ENCODE measurements at regions not wholly inside any gene's neighbourhood (a gene's known extent, or its start where the extent isn't known, plus 50 kb on each side); places are given as distances from the start of the nearest gene placed in this dataset.
A peak's percentile ranks its signal among the peaks of the same experiment; 100 is the strongest.

GRCh38 chr5:155919725-155920124 is 407.2 kb upstream of the SGCD start:
- DNase-seq (ENCODE audit: low read depth in 2 of 2): no peak

- no peak for DNase-seq (ENCODE audit: low read depth in 2 of 2)
Observed at GRCh38 chr5:155921621-155922020, 405.3 kb upstream of the SGCD start.

GRCh38 chr5:155923784-155924183 is 403.2 kb upstream of the SGCD start:
- DNase-seq (ENCODE audit: low read depth in 2 of 2): no peak

DNA sequence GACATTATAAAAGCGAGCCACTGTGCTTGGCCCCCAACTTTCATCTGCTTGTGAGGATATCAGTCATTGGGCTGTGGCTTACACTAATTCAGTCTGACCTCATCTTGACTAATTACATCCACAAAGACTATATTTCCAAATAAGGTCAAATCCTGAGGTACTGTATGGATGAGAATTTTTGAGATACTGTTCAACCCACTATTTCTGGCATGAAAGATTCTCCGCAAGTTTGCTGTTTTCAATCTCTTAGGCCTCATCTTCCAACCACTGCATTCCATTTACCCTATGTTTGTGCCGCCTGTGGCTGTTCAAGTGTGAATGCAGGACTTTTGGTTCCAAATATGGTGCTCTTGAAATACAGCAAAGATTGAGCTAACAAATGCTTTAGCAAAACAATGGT is 400.9 kb upstream of the SGCD start:
- no peak for DNase-seq (ENCODE audit: low read depth in 2 of 2)

GRCh38 chr5:155926766-155927165 is 400.2 kb upstream of the SGCD start:
- DNase-seq (ENCODE audit: low read depth in 2 of 2): no peak

GRCh38 chr5:155929112-155929511 is 397.9 kb upstream of the SGCD start:
- DNase-seq (ENCODE audit: low read depth in 2 of 2): no peak

- no peak for DNase-seq (ENCODE audit: low read depth in 2 of 2)
Observed at GRCh38 chr5:155934964-155935363, 392.0 kb upstream of the SGCD start.

GRCh38 chr5:155935723-155936122 is 391.2 kb upstream of the SGCD start:
- DNase-seq (ENCODE audit: low read depth in 2 of 2): no peak

DNA sequence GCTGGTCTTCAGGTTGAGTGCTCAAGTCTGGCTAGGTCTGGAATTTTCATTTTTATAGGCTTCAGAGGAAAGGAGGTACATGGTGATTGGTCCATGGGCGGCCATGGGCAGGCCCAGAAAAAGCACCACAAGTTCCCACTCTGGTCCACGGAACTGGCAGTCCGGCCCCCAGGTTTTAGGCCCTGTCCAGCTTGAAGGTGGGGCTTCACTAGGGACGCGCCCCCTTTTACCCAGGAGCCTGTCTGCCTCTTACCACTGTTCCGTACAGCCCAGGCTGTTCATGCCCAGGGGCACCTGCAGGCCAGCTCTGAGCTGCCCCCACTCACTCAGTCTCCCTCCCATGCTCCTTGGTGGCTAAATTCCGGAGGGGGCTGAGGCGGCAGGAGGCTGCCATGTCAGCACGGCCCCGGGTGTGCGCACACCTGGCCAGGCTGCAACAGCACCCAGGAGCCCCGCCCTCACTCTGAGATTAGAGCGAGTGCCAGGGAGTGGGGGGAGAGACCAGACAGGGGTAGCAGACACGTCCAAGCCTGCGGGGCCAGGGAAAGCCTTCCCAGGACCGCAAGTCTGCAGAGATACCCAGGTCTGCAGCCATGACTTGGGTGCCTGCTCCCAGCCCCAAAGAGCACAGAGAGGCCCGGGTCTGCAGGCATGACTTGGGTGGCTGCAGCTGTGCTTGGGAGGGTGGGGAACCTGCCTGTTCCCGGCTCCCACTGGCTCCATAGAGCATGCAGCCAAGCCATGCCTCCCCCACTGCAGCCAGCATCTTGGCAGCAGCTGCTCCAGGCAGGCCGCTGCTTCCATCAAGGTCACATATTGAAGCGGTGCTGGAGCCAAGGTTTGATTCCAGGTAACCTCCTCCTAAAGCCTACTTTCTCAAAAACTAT is 390.2 kb upstream of the SGCD start:
- DNase-seq (ENCODE audit: low read depth in 2 of 2): no peak

GRCh38 chr5:155938051-155938450 is 388.9 kb upstream of the SGCD start:
- no peak for DNase-seq (ENCODE audit: low read depth in 2 of 2)

DNA sequence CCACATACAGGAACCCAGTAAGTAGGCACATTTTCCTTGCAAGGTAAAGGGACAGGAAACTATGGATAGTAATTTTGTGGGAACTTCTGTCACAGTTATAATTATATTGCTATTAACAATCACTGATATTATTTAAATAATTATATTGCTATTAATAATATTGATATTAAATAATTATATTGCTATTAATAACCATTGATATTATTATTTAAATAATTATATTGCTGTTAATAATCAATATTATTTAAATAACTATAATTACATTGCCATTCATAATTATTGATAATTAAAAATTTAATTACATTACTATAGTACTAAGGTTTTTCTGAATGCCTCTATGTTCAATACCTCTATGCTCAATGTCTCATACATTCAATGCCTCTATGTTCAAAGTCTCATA is 385.6 kb upstream of the SGCD start:
- DNase-seq (ENCODE audit: low read depth in 2 of 2): no peak

DNA sequence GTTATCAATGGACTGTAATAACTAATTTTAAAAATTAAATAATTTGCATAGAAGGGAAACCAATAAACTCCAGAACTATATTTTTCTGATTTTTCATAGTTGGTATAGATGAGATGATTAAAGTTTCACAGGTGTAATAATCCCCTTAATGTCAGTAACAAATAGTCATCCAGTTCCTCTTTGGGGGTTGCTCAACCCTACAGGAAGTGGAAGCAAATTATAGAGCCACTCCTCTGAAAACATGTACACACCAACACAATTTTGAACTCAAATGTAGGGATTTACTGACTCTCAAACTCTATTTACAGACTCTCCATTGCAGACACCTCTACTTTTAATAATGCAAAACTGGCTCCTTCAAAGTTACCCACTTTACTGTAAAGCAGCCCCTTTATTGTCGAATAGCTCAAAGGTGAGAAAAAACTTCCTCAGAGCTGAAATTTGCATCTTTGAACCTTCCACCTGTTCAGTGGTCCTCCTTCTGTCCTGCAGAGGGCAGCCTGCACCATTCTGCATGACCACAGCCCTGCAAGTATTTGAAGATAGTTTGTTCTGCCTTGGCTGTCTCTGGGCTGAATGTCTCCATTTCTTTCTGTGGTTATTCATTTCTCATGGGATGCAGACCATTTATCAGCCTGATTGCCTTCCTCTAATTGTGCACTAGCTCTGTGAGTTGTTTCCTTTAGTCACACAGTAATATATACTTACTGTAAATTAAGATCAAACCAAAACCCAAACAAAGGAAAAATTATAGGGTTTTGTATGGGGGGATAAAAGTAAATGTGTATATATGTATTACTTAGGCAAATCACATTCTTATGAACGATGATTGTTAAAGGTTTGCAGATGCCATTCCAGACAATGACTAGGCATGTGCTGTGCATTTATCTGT is 383.2 kb upstream of the SGCD start:
- DNase-seq (ENCODE audit: low read depth in 2 of 2): peak in 1 of 2 donors; percentile 4

- DNase-seq (ENCODE audit: low read depth in 2 of 2): no peak
Observed at GRCh38 chr5:155947394-155948062, 379.4 kb upstream of the SGCD start.

GRCh38 chr5:155948576-155948975 is 378.4 kb upstream of the SGCD start:
- no peak for DNase-seq (ENCODE audit: low read depth in 2 of 2)

DNA sequence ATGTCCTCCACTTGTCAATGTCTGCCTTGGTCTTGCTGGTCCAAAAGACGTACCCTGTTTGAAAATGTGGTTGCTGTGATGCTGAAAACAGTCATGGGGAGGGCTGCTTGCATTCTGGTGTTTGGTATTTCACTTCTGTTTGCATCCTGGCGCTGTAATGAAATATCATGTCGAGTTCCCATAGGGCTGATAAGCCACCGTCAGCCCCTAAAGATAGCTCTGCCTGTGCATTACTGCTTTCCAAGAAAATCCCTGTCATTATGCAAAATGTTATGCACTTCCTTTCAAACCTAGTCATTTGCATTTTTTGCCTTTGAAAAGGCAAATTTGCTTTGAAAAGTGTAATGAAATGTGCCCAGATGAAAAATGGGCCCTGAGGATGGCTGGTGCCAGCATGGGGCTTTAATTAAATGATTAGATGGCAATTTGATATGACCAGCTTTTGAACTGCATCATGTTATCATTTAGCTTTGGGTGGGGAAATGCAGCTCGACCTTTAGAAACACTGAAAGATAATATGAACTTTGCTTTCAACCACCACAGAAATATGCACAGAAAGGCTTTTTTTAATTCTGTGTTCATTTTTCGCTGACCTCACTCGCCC is 374.4 kb upstream of the SGCD start:
- no peak for DNase-seq (ENCODE audit: low read depth in 2 of 2)

DNA sequence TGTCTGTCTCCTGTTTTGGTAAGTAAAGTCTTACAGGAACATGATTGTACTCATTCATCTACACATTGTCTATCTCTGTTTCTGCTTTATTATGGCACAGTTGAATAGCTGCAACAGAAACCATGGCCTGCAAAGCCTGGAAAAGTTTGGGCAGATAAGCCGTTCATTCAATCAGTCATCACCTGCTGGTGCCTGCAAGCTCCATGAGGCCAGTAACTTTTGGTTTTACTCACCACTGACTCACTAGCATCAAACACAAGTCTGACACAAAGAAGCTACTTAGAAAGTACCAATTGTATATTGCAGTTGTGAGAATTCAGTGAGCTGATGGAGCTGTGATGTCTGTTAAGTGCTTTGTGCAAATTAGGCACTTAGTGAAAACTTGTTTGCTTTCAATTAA is 373.6 kb upstream of the SGCD start:
- no peak for DNase-seq (ENCODE audit: low read depth in 2 of 2)

DNA sequence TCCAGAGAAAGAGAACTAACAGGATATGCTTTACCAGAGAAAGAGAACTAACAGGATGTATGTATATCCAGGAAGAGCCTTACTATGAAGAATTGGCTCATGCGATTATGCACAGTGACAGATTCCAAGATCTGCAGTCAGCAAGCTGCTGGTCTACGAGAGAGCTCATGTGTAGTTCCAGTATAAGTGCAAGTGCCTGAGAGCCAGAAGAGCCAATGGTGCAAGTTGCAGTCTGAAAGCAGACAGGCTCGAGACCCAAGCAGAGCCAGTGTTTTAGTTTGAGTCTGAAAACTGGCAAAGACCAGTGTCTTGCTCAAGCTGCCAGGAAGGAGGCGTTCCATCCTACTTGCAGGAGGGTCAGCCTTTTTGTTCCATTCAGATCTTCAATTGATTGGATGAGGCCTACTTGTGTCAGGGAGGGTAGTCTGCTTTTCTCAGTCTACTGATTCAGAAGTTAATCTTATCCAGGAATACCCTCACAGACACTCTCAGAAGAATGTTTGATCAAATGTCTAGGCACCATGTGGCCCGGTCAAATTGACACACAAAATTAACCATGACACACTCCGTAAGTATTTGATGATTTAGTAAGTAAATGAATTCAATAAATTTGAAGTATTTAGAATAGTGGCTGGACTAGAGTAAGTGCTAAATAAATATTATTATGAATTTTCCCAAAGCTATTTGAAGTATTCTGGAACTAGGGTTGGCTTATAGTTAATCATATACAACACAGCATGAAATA is 372.1 kb upstream of the SGCD start:
- no peak for DNase-seq (ENCODE audit: low read depth in 2 of 2)

DNA sequence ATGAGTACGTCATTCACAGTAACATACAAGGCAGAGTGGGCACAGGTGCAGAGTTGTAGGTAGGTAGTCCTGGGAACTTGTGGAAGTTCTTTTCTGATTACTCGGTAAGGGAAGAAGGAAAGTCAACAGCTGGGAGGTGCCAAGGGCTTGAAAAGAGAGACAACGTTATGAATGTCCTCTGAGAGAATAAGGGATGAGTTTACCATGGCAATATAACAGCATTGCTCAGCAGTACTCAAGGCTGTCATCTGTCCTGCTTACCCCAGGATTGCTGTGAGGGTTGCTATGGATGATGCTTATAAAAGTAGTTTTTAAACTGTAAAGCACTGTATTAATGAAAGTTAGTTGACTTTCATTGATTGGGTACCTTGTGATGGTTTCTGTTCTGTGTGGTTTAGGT is 369.1 kb upstream of the SGCD start:
- DNase-seq (ENCODE audit: low read depth in 2 of 2): no peak

DNA sequence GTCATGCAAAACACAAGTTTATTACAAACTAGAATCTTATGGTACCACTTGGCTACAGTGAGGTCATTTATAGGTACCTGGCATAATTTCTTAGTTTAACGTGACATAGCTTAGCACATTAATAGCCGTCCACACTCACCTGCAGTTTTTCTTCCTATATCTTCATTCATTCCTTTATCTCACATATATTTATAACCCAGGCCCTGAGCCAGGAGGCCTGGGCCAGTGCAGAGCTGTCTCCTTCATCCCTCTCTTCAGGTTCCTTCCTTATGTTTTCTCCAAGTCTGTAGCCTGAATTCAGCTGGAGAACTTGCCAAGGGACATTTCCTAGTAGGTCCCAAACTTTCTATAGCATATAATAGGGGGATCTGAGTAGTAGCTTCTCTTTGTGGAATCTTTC is 367.9 kb upstream of the SGCD start:
- no peak for DNase-seq (ENCODE audit: low read depth in 2 of 2)

DNA sequence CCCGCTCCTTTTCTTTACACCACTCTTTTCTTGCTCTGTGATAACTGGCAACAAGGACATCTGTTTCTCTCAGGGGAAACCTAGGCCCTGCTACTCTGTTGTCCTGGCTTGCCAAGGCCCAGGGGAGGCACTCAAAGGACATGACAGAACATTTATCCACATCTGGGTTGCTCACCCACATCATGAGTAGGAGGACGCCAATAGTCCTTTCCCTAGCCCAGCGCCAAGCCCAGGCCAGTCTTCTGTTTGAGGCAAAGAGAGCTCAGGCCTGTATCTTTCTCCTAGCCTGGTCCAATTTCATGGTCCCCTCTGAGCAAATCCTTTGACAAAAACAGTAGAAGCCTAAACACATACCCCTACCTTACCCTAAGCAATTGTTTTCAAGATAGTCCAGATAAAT is 366.8 kb upstream of the SGCD start:
- no peak for DNase-seq (ENCODE audit: low read depth in 2 of 2)

- no peak for DNase-seq (ENCODE audit: low read depth in 2 of 2)
Observed at GRCh38 chr5:155969537-155969936, 357.4 kb upstream of the SGCD start.

All from stimulated activated CD8-positive, alpha-beta memory T cell treated with anti-CD3 and anti-CD28 coated beads, Interleukin-2, amount 100 ng/mL, for 48 hours (primary cell).